ACC112 (cell line): ENCODE measurements at regions not wholly inside any gene's neighbourhood (a gene's known extent, or its start where the extent isn't known, plus 50 kb on each side); places are given as distances from the start of the nearest gene placed in this dataset.
A peak's percentile ranks its signal among the peaks of the same experiment; 100 is the strongest.

ENCODE experiments used
- H2AFZ ChIP-seq: fragments of 200-600 bp; sonication (generic); one replicate; pipeline ENCODE4 v1.6.0; 2017; ENCODE audit warnings: antibody characterized with exemption, low read length; ENCODE audit not compliant: unreplicated experiment
- H3K27ac ChIP-seq: fragments of 200-600 bp; sonication (generic); 2 replicates; pipeline ENCODE4 v1.5.1; 2014; ENCODE audit warnings: low read depth, mild to moderate bottlenecking, antibody characterized with exemption, low read length, moderate library complexity
- H3K27me3 ChIP-seq: fragments of 200-600 bp; sonication (generic); 2 replicates; pipeline ENCODE4 v1.6.1; 2014; ENCODE audit warnings: mild to moderate bottlenecking, antibody characterized with exemption, low read length, moderate library complexity, mixed read lengths; ENCODE audit not compliant: insufficient read depth
- H3K36me3 ChIP-seq: fragments of 200-600 bp; sonication (generic); 2 replicates; pipeline ENCODE4 v1.6.1; 2016; ENCODE audit warnings: mild to moderate bottlenecking, antibody characterized with exemption, low read length, moderate library complexity, mixed read lengths; ENCODE audit not compliant: insufficient read depth
- H3K4me1 ChIP-seq: fragments of 200-600 bp; sonication (generic); one replicate; pipeline ENCODE4 v1.6.1; 2016; ENCODE audit warnings: low read length, mixed read lengths; ENCODE audit not compliant: insufficient read depth, unreplicated experiment, control insufficient read depth
- H3K4me3 ChIP-seq: fragments of 200-600 bp; sonication (generic); 2 replicates; pipeline ENCODE4 v1.5.1; 2014; ENCODE audit warnings: mild to moderate bottlenecking, low read depth, low read length
- H3K79me2 ChIP-seq: fragments of 200-600 bp; sonication (generic); one replicate; pipeline ENCODE4 v1.6.0; 2016; ENCODE audit warnings: low read length; ENCODE audit not compliant: control insufficient read depth, unreplicated experiment, insufficient read depth

- H3K4me1 ChIP-seq = peaks cover 18% of the 10 kb centered on the region
Measured at GRCh38 chr21:39114871-39115575, 68.2 kb downstream of the PSMG1 start.

DNA sequence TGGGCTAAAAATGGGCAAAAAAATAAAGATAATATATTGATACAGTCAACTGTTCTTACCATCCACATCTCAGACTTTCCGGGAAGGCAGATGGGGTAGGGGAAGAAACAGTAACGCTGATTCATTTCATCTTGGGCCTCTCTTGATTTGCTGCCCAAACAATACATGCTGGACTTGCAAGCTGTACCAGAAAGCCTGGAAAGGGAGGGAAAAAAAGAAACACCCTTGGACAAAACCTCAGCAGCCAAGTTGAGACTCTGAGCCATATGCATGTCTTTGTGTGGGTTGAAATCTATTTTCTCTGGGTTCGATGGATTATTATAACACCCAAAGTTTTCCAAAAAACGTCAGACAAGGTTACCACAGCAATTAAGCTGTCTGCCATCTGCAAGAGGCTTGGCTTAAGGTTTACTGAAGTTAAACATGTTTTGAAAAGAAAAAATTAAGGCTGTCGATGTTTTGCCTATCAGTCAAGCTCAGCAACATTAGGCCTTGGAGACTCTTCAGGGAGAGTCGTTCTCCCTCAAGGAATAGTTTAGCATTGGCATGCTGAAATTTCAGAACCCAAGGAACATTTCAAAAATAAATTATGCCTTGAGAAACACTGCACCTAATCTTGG, 71.2 kb downstream of the PSMG1 start:
- Histone ChIP-seq H3K27ac (no peak overlapping the region), H3K79me2 (no peaks in the 10 kb centered on the region), H3K4me1 (peaks cover 18% of the 10 kb centered on the region), H2AFZ (no peak overlapping the region), H3K27me3 (no peaks in the 10 kb centered on the region), H3K4me3 (no peak overlapping the region), H3K36me3 (no peaks in the 10 kb centered on the region)

More at GRCh38 chr21:39114871-39115575, 68.2 kb downstream of the PSMG1 start:
- peak overlapping the region; percentile 33; the same call in 1 of the 2 replicates for H3K27ac ChIP-seq
- H3K79me2 ChIP-seq = no peaks in the 10 kb centered on the region
- H2AFZ ChIP-seq = no peak overlapping the region
- H3K36me3 ChIP-seq = no peaks in the 10 kb centered on the region
- H3K4me3 ChIP-seq = peak overlapping the region; percentile 42; the same call in 1 of the 2 replicates
- H3K27me3 ChIP-seq = no peaks in the 10 kb centered on the region

DNA sequence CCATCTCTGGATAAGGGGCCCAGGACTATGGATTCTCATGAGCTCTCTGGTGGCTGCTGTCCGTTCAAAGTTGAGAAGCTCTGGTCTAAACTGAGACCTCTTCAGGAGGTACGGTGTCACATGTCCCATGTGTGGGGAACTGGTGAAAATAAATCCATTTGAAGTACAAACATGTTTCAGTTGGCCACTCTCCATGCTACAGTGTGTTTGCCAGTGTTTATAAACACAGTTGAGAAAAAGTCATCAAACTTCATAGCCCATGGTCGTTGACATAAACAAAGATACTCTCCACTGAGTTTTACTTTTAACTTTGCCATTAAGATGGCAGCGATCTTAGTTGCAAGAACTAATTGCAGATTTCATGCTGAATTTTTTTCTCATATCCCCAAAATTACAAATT, 72.8 kb downstream of the PSMG1 start:
- Histone ChIP-seq H3K4me1 (peaks cover 16% of the 10 kb centered on the region), H3K27me3 (no peaks in the 10 kb centered on the region), H3K4me3 (no peak overlapping the region), H2AFZ (no peak overlapping the region), H3K79me2 (no peaks in the 10 kb centered on the region), H3K27ac (no peak overlapping the region), H3K36me3 (no peaks in the 10 kb centered on the region)

DNA sequence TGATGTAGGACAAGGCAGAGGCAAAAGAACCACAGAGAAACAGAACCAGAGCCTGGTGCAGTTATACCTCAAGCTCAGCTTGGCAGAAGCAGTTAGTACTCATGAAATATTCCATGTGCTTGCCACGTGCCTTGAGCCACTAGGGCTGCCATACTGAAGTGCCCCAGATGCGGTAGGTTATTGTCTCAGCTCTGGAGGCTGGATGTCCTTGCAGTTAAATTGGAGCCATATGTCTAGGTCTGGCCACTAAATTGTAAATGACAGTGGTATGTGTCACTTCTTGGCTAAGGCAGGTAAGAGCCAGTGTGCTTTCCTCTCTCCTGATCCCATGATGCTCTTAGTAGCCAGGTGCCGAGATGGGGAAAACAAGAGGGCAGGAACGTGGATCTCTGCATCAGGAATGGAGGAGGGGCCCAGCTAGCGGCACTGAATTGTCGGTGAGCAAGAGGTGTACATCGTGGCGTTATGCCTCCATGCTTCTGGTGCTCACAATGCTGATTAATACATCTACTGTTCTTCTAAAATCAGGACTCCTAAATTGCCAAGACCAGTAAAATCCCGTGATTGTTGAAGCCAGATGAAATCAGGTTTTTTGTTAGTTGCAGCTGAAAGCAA, 73.5 kb downstream of the PSMG1 start:
- H3K27me3 ChIP-seq = no peaks in the 10 kb centered on the region
- no peaks in the 10 kb centered on the region for H3K36me3 ChIP-seq
- no peak overlapping the region for H3K27ac ChIP-seq
- H3K79me2 ChIP-seq = no peaks in the 10 kb centered on the region
- no peak overlapping the region for H3K4me3 ChIP-seq
- no peak overlapping the region for H2AFZ ChIP-seq
- H3K4me1 ChIP-seq = peaks cover 14% of the 10 kb centered on the region

DNA sequence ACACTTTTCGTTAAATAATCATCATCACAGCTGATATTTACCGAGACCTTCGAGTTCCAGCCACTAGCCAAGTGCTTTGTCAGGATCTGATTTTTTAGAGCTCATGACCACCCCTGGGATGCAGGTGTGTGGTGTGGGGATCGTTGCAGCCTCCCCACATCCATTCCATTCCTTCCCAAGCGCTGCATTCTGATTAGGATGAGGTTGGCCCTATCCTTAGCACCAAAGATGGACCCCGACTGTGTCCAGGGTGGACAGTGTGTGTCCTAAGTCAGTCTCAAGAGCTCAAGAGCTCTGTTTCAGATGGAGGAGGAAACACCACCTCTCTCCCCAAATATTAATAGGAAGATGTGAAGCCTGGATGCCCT, 74.1 kb downstream of the PSMG1 start:
- H2AFZ ChIP-seq = no peak overlapping the region
- no peaks in the 10 kb centered on the region for H3K79me2 ChIP-seq
- no peaks in the 10 kb centered on the region for H3K27me3 ChIP-seq
- H3K27ac ChIP-seq = no peak overlapping the region
- H3K36me3 ChIP-seq = no peaks in the 10 kb centered on the region
- H3K4me1 ChIP-seq = peaks cover 12% of the 10 kb centered on the region
- no peak overlapping the region for H3K4me3 ChIP-seq

DNA sequence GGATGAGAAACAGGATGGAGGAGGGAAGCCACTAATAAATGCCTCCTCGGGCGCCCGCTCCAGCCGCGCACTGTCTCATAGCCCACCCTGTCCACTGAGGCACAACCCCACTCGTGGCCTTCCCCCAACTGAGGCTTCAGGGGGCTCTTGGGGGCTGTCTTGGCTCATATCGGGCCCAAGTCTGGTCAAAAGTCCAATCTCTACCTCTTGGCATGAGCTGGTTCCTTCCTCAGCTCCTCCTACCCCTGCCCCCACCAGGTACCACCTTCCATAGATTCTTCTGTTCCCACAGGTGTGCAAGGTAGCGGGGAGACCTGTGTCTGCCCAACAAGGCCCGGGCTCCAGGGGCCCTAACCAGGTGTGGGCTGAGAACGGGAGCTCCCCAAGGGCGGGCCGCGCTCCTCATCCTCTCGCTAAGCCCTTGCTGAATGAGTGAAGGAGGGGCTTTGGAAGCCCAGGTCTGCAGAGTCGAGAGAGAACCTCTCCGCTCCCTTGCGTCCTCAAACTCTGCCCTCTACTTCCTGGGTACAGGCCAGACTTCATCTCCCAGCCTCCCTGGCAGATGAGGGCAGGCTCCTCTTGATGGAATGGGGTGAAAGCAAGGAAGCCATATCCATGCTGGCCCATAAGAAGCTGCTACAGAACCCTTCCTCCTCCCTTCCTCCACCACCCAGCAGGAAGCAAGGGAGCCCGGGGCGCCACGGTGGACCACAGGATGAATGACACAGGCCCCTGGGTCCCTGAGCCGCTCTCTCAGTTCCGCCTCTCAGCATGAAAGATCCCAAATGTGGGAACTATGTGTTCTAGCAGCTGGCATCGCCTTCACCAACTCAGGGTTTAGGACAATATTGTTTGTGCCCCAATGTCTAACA, 74.7 kb downstream of the PSMG1 start:
- Histone ChIP-seq H2AFZ (no peak overlapping the region), H3K27me3 (no peaks in the 10 kb centered on the region), H3K4me1 (peaks cover 15% of the 10 kb centered on the region), H3K79me2 (no peaks in the 10 kb centered on the region), H3K4me3 (no peak overlapping the region), H3K27ac (no peak overlapping the region), H3K36me3 (no peaks in the 10 kb centered on the region)

DNA sequence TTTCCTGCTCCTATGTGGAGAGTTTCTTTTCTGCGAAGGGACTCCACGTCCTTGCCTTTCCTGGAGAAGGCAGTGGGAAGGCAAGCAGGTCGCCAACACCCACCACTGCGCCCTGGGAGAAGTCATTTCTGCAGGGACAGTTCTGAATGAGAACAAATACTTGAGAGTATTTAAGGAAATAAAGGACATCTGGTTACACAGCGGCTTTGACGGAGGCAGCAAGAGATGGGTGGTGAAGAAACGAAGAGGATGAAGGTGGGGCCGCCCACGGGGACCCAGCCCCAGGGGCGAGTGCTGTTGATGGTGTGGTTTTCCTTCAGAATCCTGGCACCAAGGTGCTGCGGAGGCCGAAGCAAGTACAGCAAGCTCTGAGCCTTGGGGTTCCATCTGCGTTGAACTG, 75.5 kb downstream of the PSMG1 start:
- H3K27me3 ChIP-seq = no peaks in the 10 kb centered on the region
- H3K27ac ChIP-seq = no peak overlapping the region
- peaks cover 16% of the 10 kb centered on the region for H3K4me1 ChIP-seq
- no peaks in the 10 kb centered on the region for H3K79me2 ChIP-seq
- H2AFZ ChIP-seq = no peak overlapping the region
- H3K4me3 ChIP-seq = no peak overlapping the region
- H3K36me3 ChIP-seq = no peaks in the 10 kb centered on the region

- peaks cover 16% of the 10 kb centered on the region for H3K4me1 ChIP-seq
- H3K27me3 ChIP-seq = no peaks in the 10 kb centered on the region
- no peaks in the 10 kb centered on the region for H3K36me3 ChIP-seq
- H3K4me3 ChIP-seq = no peak overlapping the region
- no peak overlapping the region for H2AFZ ChIP-seq
- H3K27ac ChIP-seq = no peak overlapping the region
- no peaks in the 10 kb centered on the region for H3K79me2 ChIP-seq
Measured at GRCh38 chr21:39106881-39107462, 76.3 kb downstream of the PSMG1 start.

DNA sequence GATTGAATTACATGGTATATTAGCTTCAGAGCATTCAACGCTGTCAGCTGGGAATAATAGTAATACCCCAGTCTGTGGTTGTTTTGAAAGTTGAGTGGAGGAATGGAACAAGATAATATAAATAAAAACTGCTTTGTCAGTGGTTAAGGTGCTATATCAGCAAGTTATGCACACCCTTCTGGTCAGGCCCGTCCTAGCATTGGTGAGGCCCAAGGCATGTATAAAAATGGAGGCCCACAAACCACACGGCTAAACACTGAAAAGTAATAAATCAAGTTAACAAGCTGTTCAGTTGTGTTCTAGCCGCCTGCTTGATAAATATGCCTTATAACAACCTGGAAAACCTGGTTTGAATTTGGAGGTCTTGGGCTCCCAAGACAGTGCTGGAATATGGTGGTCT, 77.4 kb downstream of the PSMG1 start:
- Histone ChIP-seq H3K4me1 (peaks cover 16% of the 10 kb centered on the region), H2AFZ (no peak overlapping the region), H3K27ac (no peak overlapping the region), H3K4me3 (no peak overlapping the region), H3K27me3 (no peaks in the 10 kb centered on the region), H3K79me2 (no peaks in the 10 kb centered on the region), H3K36me3 (no peaks in the 10 kb centered on the region)

DNA sequence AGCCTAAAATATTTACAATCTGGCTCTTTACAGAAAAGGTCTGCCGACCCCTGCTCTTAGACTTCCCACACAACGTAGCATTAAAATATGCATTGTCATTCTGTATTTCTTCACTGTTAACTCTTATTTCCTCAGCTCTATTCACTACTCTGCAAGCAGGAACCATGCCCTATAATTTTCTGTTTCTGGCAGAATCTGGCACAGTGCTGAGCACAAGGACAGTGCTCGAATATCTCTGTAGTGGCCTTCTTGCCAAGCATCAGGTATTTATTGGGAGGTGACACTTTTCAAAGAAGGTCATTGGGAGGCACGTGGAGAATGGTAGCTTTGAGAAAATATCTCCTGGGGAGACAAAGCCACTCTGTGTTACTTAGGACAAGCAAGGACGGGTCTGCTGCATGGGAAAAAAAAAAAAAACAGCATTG, 77.9 kb downstream of the PSMG1 start:
- H3K4me1 ChIP-seq = peaks cover 16% of the 10 kb centered on the region
- no peak overlapping the region for H3K27ac ChIP-seq
- no peaks in the 10 kb centered on the region for H3K36me3 ChIP-seq
- H2AFZ ChIP-seq = no peak overlapping the region
- H3K27me3 ChIP-seq = no peaks in the 10 kb centered on the region
- no peaks in the 10 kb centered on the region for H3K79me2 ChIP-seq
- H3K4me3 ChIP-seq = no peak overlapping the region
